ENCODE measurements at regions not wholly inside any gene's neighbourhood (a gene's known extent, or its start where the extent isn't known, plus 50 kb on each side); places are given as distances from the start of the nearest gene placed in this dataset.

DNA sequence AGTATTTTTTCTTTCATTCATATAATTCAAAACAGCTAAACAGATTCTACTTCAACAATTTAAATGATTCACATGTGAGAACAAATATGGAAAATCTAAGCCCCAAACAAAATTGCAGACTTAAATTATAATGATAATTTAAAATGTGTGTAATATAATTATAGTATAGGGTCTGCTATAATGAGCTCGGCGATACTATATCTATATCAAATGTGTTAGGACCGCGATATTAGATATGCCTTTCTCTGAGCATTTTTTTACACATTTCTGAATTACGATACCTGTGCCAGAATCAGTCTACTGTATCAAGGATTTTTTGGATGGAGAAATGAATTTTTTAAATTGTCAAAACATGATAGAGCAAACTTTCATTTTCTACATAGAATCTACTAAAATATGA, 808.8 kb upstream of the POU3F3 start:
- no peak for DNase-seq (ENCODE audit: low spot score)

DNA sequence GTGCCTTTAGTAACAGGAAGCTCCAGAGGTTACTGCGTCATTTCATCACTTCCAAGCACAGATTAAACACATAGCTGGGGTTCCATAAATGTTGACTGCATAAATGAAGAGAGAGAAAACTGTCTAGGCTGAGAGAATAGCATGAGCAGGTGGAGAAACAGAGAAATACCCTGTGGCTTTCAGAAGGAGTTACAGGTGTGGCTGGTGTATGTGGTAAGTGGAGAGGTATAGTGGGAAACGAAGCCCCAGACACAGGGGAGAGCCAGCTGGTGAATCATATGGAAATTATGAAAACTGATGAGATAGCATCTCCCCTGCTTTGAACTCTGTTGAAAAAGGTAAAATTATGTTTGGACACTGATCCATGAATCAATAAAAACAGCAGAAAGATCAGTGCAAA, 807.4 kb upstream of the POU3F3 start:
- DNase-seq (ENCODE audit: low spot score) = no peak

DNA sequence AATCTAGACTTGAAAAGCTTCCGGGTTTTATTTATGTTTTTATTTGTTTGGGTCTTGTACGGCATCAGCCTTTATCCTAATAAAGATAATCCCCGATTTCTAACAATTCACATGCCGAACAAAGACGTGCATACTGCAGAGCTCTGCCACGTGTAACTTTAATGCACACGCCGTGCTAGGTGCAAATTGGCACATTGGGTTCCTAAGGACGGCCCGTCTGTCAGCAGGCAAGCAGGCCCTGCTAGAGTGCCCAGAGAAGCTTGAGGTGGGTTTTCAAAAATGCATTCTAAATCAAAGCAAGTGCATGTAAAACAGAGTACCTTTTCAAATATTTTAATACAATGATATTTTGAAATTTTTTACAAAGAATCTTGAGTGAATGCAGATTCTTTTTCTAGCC, 806.4 kb upstream of the POU3F3 start:
- DNase-seq (ENCODE audit: low spot score) = no peak

DNA sequence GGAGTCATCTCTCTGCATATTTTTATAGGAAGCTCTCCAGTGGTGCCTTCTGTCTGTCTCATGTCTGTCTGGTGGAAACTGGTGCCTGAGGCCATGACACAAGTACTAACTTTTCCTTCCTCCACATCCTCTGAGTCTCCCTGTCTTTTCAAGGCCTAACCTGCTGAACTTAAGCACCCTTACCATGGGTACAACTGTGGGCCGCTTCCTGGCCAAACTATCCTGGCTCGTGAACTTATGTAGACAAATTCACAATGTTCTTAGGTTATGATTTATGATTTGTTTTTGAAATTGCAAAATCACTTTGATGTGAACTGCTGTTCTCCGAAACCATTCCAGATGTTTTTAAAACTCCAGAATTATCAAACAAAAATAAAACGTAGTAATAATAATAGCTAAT, 804.5 kb upstream of the POU3F3 start:
- DNase-seq (ENCODE audit: low spot score) = no peak

DNA sequence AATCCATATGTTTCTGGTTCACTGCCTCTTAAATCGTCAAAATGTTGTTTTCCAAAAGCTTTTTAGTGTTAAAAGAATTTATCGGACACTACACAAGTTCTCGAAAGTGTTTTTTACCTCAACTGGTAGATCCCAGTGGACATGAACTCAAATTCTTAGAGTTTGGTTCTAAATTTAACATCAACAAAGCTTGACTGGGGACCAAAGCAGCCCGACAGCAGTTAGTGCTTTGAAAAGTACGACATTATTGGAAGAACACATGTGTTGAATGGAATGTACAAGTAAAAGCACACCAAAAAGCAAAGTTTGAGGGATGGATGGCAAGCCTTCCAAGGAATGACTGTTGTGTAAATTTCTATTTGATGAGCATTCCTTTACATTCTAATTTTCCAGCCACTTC, 803.9 kb upstream of the POU3F3 start:
- DNase-seq (ENCODE audit: low spot score) = no peak

DNA sequence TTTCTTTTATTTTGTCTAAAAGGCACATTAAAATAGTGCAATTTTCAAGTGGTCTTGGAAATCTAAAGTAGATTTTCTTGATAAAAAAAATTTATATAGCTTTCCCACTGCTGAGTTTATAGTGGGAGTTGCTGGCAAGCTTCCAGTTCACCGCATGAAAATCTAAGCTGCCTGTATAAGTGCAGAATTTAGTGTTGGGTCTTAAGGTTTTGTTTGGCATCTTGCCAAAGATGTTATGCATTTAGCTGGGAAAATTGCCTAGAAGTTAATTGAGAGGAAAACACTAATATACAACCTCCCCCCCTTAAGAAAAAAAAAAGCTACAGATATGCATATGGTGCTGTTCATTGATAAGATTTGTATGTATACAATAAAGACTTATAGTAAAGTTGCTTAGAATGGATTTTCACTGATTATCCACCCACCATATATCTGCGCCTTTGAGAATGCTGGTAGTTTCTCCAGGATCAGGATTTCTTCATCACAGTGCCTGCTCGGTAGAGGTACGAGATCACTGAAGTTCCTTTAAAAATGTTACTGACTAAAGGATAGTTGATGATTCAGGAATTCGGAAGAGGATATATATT, 803.2 kb upstream of the POU3F3 start:
- DNase-seq (ENCODE audit: low spot score) = no peak

DNA sequence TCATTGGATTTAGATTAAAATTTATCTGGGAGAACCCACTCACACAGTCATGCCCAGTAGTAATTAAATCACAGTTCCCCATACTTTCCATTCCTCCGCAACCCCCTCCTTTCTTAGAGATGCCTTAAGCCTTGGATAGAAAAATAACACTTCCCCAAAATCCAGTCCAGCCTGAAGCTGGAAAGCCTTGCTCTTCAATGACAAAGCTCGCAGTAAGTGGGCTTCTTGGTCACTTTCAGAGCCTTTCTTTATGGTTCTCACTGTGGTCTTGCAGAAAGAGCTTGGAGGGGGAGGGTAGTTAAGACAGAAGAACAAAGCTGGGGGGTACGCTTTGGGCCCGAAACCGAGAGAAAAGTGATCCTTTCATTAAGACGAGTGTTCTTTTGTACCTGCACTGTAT, 802.1 kb upstream of the POU3F3 start:
- no peak for DNase-seq (ENCODE audit: low spot score)

DNA sequence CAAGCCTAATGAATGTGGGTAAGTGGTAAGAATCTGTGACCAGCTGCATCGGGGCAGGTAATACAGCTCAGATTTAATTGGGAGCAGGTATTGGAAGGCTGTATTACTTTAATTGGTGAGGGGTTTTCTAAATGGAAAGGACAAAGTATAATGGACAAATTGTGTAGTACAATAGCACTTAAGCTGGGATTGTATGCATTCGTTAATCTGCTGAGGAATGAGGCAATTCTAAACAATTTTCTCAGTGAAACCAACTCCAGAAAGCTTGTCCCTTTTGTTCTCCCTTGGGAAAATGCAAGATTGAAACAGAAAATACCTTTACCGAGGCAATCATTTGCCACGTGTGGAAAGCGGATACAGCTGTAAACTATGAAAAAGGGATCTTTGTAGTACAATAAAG, 801.6 kb upstream of the POU3F3 start:
- DNase-seq (ENCODE audit: low spot score) = no peak

DNA sequence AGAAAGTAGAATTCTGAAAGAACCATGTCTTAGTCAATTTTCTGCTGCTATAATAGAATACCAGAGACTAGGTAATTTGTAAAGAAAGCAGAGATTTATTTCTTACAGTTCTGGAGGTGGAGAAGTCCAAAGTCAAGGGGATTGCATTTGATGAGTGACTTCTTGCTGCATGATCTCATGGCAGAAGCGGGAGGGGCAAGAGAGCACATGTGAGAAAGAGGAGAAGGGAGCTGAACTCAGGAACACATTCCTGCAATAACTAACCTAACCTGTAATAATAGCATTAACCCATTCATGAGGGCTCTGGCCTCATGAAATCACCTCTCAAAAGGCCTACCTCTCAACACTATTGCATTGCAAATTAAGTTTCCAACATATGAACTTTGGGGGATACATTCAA, 797.5 kb upstream of the POU3F3 start:
- DNase-seq (ENCODE audit: low spot score) = no peak

DNA sequence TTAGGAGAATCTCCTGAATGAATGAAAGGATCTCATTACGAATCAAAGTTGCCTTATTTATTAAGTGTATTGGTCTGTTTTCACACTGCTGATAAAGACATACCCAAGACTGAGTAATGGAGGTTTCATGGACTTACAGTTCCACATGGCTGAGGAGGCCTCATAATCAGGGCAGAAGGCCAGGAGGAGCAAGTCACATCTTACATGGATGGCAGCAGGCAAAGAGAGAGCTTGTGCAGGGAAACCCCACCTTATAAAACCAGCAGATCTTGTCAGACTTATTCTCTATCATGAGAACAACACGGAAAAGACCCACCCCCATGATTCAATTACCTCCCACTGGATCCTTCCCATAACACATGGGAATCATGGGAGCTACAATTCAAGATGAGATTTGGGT, 785.2 kb upstream of the POU3F3 start:
- no peak for DNase-seq (ENCODE audit: low spot score)

DNA sequence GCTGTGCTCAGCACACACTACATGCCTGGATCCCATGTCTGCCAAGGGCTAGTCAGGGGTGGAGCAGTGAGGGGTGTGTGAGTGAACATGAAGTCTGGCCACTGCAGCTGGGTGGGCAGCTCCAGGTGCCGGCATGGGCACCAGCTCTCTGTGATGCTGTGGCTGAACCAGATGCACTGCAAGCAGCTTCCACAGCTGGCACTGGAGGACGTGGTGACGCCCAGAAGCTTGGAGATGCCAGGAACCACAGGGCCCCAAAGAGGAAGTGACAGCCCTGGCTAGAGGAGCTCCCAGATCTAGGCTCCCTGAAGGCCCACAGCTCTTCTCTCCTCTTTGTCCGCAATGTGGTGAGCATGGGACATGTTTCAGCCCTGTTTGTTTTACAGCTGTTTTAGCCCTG, 776.3 kb upstream of the POU3F3 start:
- no peak for DNase-seq (ENCODE audit: low spot score)

DNA sequence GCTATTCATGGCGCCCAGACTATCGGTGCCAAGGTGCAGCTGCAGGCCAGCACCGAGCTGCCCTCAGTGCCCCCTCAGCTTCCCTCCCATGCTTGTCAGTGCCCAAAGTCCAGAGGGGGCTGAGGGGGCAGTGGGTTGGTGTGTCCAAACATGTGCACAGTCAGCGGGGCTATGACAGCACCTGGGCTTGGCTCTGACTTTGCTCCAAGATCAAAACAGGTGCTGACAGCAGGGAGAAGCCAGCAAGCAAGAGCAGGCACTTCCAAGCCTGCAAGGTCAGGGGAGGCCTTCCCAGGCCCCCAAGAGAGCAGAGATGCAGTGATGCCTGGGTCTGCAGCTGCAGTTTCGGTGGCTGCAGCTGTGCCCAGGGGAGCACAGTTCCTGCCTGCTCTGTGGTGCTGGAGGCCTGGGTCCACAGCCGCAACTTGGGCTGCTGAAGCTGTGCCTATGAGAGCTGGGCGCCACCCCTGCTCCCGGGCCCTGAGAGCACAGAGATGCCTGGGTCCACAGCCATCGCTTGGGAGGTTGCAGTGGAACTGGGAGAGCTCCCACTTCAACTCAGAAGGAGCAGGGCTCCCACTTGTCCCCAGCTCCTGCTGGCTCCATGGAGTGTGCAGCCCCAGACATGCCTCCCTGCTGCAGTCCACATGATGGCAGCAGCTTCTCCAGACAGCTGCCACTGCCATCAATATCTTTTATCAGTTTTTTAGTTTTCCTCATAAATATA, 775.3 kb upstream of the POU3F3 start:
- no peak for DNase-seq (ENCODE audit: low spot score)

DNA sequence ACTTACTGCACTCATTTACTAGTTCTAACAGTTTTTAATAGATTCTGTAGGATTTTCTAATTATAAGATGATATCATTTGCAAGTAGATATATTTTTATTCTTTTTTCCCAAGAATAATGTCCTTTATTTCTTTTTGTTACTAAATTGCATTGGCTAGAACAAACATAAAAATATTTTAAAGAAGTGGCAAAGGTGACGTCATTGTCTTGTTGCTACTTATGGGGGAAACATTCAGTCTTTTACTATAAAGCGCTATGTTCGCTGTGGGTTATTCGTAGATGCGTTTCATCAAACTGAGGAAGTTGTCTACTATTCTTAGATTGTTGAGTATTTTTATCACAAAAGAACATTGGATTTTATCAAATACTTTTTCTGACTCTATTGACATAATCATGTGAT, 765.2 kb upstream of the POU3F3 start:
- no peak for DNase-seq (ENCODE audit: low spot score)

DNA sequence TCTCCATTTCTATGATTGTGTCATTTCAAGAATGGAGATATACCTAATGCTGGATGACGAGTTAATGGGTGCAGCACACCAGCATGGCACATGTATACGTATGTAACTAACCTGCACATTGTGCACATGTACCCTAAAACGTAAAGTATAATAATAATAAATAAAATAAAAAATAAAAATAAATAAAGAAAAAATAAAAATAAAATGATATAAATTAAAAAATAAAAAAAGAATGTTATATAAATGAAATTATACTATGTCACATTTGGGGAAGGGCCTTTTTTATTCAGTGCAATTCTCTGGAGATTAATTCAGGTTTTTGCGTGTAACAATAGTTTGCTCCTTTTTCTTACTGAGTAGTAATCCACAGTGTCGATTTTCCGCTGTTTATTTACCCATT, 763.5 kb upstream of the POU3F3 start:
- no peak for DNase-seq (ENCODE audit: low spot score)

DNA sequence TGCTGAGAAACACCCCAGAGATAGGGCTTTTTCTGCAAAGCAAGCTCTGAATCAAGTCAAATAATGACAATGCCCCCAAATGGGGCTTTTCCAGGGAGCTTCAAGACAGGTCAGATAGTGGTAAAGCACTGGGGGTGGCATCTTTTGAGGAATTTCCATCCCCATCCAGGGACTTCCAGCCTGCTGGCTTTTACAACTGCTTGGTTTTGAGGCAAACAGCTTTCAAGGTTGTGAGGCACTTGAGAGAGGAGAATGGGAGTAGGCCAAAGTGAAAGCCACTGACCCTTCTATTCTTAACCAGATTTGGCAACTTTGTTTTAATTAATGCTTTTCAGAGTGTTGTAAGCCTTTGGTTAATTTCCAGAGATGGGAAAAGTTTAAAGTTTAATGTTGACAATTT, 762.0 kb upstream of the POU3F3 start:
- no peak for DNase-seq (ENCODE audit: low spot score)

DNA sequence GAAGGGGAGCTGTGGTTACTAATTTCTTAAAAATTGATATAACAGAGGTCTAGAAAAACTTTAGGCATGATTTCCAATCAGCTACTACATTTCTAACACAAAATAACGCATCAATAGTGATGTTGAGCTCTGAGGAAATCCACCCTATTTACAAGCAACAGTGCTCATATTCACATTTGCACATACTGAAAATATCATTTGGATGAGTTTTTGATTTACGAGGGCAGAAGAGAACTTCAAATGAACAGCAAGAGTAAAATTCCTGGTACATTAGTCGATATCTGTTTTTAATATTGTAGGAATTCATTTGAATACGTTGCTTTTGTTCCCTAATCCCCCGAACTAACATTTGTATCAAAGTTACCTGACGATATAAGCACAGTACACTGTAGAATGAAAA, 761.0 kb upstream of the POU3F3 start:
- no peak for DNase-seq (ENCODE audit: low spot score)

DNA sequence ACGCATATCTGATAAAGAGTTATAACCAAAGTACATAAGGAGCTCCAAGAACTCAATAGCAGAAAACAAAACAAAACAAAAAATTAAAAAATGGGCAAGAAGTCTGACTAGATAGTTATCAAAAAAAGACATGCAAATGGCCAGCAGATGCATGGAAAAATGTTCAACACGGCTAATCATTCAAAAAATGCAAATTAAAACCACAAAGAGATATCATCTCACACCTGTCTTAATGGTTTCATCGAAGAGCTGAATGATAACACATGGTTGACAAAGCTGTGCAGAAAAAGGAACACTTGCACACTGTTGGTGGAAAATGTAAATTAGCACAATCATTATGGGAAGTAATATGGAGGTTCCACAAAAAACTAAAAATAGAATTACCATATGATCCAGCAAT, 751.3 kb upstream of the POU3F3 start:
- DNase-seq (ENCODE audit: low spot score) = no peak

DNA sequence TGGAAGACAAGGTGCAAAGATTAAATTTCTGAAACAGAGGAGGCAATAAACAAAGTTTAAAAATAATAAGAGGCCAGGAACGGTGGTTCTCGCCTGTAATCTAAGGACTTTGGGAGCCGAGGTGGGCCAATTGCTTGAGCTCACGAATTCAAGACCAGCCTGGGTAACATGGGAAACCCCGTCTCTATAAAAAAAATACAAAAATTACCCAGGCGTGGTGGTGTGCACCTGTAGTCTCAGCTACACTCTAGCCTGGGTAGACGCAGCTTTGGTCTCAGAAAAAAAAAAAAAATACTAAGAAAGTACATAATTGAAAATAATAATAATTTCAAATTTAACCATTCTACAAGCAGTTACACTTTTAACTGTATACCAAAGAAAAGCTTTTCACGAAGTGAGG, 744.6 kb upstream of the POU3F3 start:
- no peak for DNase-seq (ENCODE audit: low spot score)

DNA sequence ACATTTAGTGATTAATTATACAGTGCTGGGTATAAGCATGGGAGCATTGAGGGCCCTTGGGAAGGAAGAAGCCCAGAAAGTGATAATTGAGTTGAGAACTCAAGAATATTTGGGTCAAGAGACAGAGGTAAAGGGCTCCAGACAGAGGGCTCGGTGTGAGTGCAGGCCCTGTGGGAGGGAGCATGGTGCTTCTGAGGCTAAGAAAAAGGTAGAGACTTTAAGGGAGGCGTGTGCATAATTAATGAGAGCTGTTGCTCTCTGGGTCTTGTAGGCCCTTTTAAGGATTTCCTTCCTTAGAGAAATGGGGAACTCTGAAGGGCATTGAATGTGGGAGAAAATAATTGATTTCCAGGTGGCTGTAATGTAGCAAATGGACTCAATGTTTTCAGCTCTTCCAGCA, 735.0 kb upstream of the POU3F3 start:
- no peak for DNase-seq (ENCODE audit: low spot score)

DNA sequence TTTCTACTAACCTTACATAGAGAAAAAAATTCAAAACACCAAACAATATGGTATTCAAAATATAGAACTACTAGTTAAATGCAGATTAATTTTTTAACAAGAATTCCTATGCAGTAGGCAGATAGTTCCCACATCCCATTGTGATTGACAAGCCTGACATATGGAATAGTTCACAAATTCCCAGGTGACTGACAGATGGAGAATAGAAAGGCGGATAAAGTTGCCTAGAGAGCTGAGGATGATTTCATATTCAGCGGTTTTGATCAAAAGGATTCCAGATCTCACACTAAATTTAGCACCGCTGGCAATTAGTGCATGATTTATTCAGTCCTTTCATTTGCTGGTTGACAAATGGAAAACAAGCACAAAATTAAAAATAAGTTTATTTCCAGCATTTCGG, 733.7 kb upstream of the POU3F3 start:
- DNase-seq (ENCODE audit: low spot score) = no peak

DNA sequence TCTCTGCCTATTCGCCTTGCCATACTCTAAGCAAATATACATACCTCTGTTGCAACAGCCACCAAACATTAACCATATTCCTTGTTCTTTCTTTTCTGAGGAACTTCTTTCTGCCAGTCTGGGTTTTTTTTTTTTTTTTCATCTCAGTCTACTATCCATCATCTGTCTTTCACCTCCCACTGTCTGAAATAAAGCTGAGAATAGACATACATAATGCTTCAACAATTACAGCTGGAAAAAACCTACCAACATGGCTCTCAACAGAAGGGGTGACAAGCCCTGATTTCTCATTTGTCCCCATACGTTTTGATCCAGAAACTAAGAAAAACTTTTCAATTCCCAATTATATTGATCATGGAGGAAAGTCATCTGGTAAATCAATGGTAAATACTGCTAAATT, 728.8 kb upstream of the POU3F3 start:
- DNase-seq (ENCODE audit: low spot score) = no peak

DNA sequence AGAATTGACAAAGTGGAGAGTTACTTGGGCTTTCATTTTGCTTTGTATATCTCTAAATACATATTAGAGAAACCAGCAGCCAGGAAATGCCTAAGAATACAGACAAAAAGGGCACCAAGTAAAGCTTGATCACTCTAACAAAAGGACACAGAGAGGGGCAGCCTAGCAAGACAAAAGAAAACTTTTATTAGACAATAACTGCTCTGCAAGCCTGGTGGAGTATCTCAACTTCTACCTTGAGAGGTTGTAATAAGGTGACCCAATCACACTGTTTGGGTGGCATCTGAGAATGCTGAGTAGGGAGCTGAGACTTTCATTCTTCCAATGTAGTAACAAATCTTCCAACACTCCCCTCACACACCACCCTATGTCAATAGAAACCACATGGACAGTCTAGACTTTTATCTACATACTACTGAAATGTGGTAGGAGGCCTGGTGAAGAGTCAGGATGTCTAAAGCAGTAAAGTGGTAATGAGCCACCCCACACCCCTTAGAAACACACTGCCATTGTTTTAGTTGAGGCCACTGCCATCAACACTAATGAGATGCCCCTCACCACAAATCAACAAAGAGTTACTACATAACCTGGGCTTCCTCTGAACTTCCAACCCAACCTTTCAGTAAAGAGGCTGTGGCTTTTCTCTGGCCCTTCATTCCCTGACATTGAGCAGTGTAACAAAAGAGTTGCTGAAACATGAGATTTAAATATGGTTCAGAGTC, 726.7 kb upstream of the POU3F3 start:
- no peak for DNase-seq (ENCODE audit: low spot score)

DNA sequence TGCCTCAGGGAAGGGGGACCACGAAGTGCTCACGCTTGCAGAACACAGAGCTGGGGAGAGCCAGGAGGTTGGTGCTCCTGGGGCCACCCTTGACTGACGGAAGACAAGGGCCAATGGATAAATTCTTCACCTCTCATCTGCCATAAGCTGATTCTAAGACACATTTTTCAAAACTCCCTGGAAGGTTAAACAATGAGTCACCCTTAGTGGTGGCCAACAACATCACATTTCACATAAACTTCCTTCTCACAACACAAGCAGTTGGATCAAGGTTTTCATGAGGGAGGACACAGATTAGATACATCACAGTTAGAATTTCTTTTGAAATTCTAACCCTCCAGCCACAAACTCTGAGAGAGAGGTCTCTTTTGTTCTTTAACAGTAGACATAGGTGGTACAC, 713.6 kb upstream of the POU3F3 start:
- no peak for DNase-seq (ENCODE audit: low spot score)

DNA sequence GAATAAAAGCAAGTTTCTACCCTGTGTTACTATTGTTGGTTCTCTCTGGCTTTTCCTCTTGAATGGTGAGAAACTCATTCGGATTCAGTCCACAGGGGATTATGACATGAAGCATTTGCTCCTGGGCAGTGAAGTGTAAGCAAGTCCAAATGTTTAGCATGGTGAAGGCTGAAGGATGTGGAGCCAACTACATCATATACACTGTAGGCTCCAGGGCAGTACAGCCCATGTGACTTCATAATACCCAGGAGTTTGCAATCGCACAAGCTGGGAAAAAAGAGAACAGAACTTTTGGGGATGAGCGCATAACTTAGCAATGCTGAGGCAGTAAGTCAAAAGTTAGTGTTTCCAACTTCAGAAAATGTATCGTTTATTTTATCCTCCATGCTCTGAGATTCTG, 695.7 kb upstream of the POU3F3 start:
- no peak for DNase-seq (ENCODE audit: low spot score)

Measured in kidney capillary endothelial cell (primary cell).